Gastroesophageal sphincter (tissue), 4 donors: ENCODE measurements at regions not wholly inside any gene's neighbourhood (a gene's known extent, or its start where the extent isn't known, plus 50 kb on each side); places are given as distances from the start of the nearest gene placed in this dataset.
A peak's percentile ranks its signal among the peaks of the same experiment; 100 is the strongest.

Experiments used
- ATAC-seq: fragments of 150-250 bp; one replicate; pipeline ENCODE4 v1.9.1; 2016; ENCODE audit warnings: mild to moderate bottlenecking, moderate library complexity
- H3K27ac ChIP-seq, 4 donors: fragments of 200-600 bp; sonication (generic) in 3 of 4; 1 replicate in 3 of 4; 2 replicates in 1 of 4; pipeline ENCODE4 v1.5.1; 2016 to 2019
- H3K27me3 ChIP-seq: fragments of 200-600 bp; sonication (generic); one replicate; pipeline ENCODE4 v1.5.1; 2019
- H3K36me3 ChIP-seq, 2 donors: fragments of 200-600 bp; sonication (generic); one replicate each; pipeline ENCODE4 v1.5.1; 2019; ENCODE audit warnings: control low read depth in 1 of 2
- H3K4me1 ChIP-seq, 3 donors: fragments of 200-600 bp; sonication (generic); 1 replicate in 2 of 3; 2 replicates in 1 of 3; pipeline ENCODE4 v1.5.1; 2016 to 2019; ENCODE audit warnings: control low read depth in 2 of 3
- H3K4me3 ChIP-seq, 2 donors: fragments of 200-600 bp; sonication (generic); one replicate each; pipeline ENCODE4 v1.5.1; 2019; ENCODE audit warnings: mild to moderate bottlenecking in 1 of 2, moderate library complexity in 1 of 2
- H3K9me3 ChIP-seq, 3 donors: fragments of 200-600 bp; sonication (generic); one replicate each; pipeline ENCODE4 v1.5.1; 2017 to 2019; ENCODE audit warnings: control low read depth in 2 of 3
- CTCF ChIP-seq, 4 experiments: fragments of 200-600 bp in 2 of 4; fragments of 450-650 bp in 2 of 4; sonication (generic) in 1 of 4; IDR thresholded peaks; one replicate each; pipeline ENCODE4 v1.5.1; 2017 to 2019; ENCODE audit warnings: antibody characterized with exemption in 4 of 4, mild to moderate bottlenecking in 2 of 4, moderate library complexity in 2 of 4
- EP300 ChIP-seq: sonication (generic); formaldehyde crosslinking; IDR thresholded peaks from one replicate; pipeline ENCODE4 v1.6.1; 2017; ENCODE audit warnings: antibody characterized with exemption, mild to moderate bottlenecking
- POLR2A ChIP-seq, 2 donors: fragments of 450-650 bp; IDR thresholded peaks; one replicate each; pipeline ENCODE4 v1.6.1; 2017; ENCODE audit warnings: antibody characterized with exemption in 2 of 2, mild to moderate bottlenecking in 2 of 2, moderate library complexity in 1 of 2
- POLR2AphosphoS5 ChIP-seq: sonication (generic); formaldehyde crosslinking; IDR thresholded peaks from one replicate; pipeline ENCODE4 v1.6.1; 2017; ENCODE audit warnings: antibody characterized with exemption
- WGBS, 2 donors: methylation state at CpG; one replicate each; pipeline ENCODE4 v1.1.5; 2018; ENCODE audit warnings: low coverage in 1 of 2; 5-methylcytosine and 5-hydroxymethylcytosine counted together

- H3K36me3 ChIP-seq = no peaks in the 10 kb centered on the region
- no peaks in the 10 kb centered on the region for H3K27me3 ChIP-seq
- TF ChIP-seq EP300 = no peak
- no peak for TF ChIP-seq POLR2AphosphoS5
- no peak for TF ChIP-seq POLR2A (IDR thresholded peaks at IDR 0.05)
- TF ChIP-seq CTCF (IDR thresholded peaks at IDR 0.05) = no peak
- H3K27ac ChIP-seq = no peak overlapping the region
- ATAC-seq = no peak
- peaks cover 0 to 14% (median 0%) of the 10 kb centered on the region in 3 donors for H3K9me3 ChIP-seq
- H3K4me3 ChIP-seq = no peak overlapping the region
- H3K4me1 ChIP-seq = no peaks in the 10 kb centered on the region
- 98 to 100% methylated on average over 2 to 5 of the region's 12 CpGs for WGBS, 2 donors
These were observed 58.8 kb upstream of the TARDBP start for GRCh38 chr1:10953505-10954193.

GRCh38 chr1:10957133-10957532 lies 55.3 kb upstream of the TARDBP start:
- WGBS, 2 donors = 13 to 69% methylated on average over 3 to 11 of the region's 15 CpGs
- Histone ChIP-seq H3K27me3 (peaks cover 7% of the 10 kb centered on the region), H3K4me1 (peaks cover 0 to 10% (median 0%) of the 10 kb centered on the region in 3 donors), H3K36me3 (no peaks in the 10 kb centered on the region), H3K4me3 (no peak overlapping the region), H3K9me3 (peaks cover 0 to 14% (median 0%) of the 10 kb centered on the region in 3 donors), H3K27ac (no peak overlapping the region)
- no peak for TF ChIP-seq POLR2A (IDR thresholded peaks at IDR 0.05)
- TF ChIP-seq POLR2AphosphoS5 = no peak
- no peak for TF ChIP-seq CTCF (IDR thresholded peaks at IDR 0.05)
- TF ChIP-seq EP300 = no peak
- ATAC-seq = no peak

- Histone ChIP-seq H3K27me3 (peaks cover 14% of the 10 kb centered on the region), H3K36me3 (no peaks in the 10 kb centered on the region), H3K27ac (no peak overlapping the region), H3K9me3 (peaks cover 0 to 9% (median 0%) of the 10 kb centered on the region in 3 donors), H3K4me3 (no peak overlapping the region), H3K4me1 (peaks cover 0 to 10% (median 0%) of the 10 kb centered on the region in 3 donors)
- WGBS, 2 donors = 81 to 83% methylated on average over 3 to 5 of the region's 10 CpGs
- ATAC-seq = no peak
- TF ChIP-seq POLR2AphosphoS5 (no peak), POLR2A (IDR thresholded peaks at IDR 0.05) (no peak), CTCF (IDR thresholded peaks at IDR 0.05) (no peak), EP300 (no peak)
These were observed 53.8 kb upstream of the TARDBP start for GRCh38 chr1:10958614-10959013.

GRCh38 chr1:10960411-10961299 lies 51.8 kb upstream of the TARDBP start:
- Histone ChIP-seq H3K4me1 (peaks cover 0 to 16% (median 0%) of the 10 kb centered on the region in 3 donors), H3K36me3 (no peaks in the 10 kb centered on the region), H3K27ac (no peak overlapping the region), H3K4me3 (no peak overlapping the region), H3K27me3 (peaks cover 28% of the 10 kb centered on the region), H3K9me3 (no peaks in the 10 kb centered on the region)
- 88 to 100% methylated on average over 2 to 12 of the region's 45 CpGs for WGBS, 2 donors
- ATAC-seq = peak; percentile 65
- TF ChIP-seq EP300 (no peak), CTCF (IDR thresholded peaks at IDR 0.05) (peak in 3 of 4 experiments; percentile 72 to 89 (median 84)), POLR2AphosphoS5 (no peak), POLR2A (IDR thresholded peaks at IDR 0.05) (no peak)
